Eye (tissue), 1 donor: ENCODE measurements at regions not wholly inside any gene's neighbourhood (a gene's known extent, or its start where the extent isn't known, plus 50 kb on each side); places are given as distances from the start of the nearest gene placed in this dataset.
"Not testable (repeated sequence)": the region's sequence is repeated elsewhere in the genome, so short reads cannot be mapped to it uniquely, and the experiment has no call there.

Source experiments
- DNase-seq: peaks from one replicate; pipeline ENCODE4 v3.0.0-alpha.2; 2015

DNA sequence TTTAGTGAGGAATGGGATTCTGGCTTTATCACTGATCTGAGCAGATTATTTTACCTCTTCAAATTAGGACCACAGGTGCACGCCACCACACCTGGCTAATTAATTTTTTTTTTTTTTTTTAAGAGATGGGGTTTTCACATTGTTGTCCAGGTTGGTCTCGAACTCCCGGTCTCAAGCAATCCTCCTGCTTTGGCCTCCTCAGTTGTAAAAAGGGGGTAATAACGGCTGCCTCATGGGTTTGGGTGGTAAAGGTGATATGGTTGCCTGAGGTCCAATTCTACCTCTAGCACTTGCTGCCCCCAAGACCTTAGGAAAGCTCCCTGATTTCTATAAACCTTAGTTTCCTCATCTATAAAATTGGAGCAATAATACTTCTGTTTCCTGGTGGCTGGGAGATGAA lies 130.7 kb upstream of the HS3ST2 start:
- no peak for DNase-seq

DNA sequence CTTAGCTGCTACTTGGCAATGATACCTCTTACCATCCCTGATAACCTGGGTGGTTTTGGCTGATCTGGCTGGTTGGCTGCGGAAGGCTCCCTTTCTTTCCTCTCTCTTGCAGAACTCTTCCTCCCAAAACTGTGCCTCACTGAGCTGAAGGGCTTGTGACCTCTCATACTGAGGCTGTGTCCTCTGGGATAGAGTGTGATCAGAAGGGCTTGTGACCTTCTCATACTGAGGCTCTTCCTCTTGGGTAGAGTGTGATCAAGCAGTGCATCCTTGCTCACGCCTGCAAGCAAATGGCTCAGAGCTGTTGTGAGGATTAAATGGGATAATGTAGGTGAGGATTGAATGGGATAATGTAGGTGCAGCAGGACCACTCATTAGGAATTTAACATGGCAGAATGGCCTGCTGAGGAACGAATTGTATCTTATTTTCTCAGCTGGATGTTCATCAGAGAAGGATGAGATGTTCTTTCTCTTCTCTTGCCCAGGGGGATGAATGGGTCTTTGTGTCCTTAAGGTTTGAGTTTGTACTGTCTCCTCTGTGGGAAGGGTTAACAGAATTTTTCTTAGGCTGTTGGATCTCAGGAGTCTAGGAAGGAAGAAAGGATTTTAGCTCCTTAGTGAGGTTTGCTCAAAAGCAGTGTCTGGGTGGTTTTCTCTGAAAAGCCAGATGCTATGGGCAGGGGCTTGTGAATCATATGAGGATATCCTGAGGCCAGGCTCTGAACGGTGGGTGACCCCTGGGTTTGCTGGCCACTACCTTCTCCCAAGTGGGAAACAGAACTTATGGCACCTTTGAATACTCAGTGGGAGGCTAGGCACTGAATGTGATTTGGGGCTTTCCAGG lies 130.0 kb upstream of the HS3ST2 start:
- peak; percentile 29 for DNase-seq

DNA sequence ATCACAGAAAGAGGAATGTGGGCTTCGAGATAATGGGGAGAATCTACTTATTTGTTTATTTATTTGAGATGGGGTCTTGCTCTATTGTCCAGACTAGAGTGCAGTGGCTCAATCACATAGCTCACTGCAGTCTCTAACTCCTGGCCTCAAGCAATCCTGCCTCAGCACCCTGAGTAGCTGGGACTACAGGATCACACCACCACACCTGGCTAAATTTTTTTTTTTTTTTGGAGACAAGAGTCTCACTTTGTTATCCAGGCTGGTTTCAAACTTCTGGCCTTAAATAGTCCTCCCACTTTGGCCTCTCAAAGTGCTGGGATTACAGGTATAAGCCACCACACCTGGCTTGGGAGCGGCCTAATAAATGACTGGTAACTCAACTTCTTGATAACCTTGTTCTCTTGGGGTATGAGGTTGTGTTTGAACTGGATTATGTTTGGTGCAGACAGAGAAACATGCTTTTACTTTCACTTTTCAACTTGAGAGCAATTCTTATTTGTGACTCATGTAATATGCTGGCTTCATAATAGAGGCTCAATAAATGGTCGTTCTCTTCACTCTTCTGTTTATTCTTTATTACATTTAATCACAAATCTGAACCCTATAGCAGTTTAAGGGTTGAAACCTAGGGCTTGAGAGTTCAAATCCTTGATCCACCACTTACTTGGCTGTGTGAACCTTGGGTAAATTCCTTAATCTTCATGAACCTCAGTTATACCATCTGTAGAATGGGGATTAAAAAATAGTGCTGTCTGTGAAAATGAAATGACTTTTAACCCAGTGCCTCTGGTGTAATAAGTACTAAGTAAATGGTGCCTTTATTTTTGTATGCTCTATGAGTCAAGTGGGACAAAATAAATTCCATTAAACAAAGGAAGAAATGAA lies 129.1 kb upstream of the HS3ST2 start:
- DNase-seq, result no peak

DNA sequence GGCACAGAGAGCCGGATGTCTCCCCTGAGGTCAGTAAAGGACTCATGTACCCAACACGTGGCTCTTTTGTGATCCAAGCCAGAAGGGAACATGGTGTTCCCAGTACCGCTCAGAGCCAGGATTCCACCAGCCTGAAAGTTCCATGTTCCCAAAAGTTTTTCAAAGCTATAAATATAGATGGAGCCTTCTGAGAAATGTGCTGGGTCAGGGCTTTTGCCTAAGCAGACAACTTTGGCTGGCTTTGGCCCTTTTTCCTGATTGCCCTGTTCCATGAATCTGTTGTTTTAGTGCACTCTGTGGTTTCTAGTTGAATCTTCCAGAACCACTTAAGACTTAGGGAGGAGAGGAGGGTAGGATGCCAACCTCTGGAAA lies 128.5 kb upstream of the HS3ST2 start:
- DNase-seq, result no peak

DNA sequence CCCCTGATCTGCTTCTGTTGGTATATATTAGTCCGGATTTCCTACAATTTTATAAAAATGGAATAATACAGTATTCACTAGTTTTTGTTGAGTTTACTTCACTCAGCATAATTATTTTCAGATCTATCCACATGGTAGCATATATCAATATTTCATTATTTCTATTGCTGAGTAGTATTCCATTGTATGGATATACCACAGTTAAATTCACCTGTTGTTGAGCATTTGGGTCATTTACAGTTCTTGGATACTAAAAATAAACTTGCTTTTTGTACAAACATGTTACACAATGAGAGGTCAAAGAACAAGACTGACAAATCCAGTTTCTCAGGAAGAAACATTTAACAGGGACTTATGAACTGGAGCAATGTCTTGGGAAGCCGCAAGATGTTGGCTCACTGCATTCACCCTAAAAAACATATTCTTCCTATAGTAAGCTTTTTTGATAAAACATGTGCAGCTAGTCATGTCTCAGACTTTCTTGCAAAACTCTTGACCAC lies 126.9 kb upstream of the HS3ST2 start:
- DNase-seq, result no peak

DNA sequence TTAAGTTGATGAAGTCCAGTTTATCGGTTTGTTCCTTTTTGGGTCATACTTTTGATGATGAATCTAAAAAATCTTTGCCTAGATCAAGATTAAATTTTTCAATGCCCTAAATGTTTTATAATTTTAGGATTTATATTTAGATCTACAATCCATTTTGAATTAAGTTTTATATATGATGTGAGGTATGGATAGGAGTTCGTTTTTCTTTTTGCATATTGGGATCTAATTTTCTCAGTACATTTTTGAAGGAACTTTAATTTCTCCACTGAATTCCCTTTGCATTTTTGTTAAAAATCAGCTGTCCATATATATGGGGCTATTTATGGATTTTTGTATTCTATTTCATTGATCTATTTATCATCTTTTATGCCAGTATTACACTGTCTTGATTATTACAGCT lies 125.5 kb upstream of the HS3ST2 start:
- no peak for DNase-seq

DNA sequence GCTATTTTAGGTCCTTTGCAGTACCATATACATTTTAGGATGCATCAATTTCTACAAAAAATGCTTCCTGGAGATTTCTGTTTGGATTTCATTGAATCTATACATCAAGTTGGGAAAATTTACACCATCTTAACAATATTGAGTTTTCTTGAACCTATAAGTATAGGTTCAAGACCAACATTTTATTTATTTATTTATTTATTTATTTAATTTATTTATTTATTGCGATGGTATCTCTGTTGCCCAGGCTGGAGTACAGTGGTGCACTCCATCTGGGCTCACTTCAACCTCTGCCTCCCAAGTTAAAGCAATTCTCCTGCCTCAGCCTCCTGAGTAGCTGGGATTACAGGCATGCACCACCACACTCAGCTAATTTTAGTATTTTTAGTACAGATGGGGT lies 125.0 kb upstream of the HS3ST2 start:
- DNase-seq, result no peak

DNA sequence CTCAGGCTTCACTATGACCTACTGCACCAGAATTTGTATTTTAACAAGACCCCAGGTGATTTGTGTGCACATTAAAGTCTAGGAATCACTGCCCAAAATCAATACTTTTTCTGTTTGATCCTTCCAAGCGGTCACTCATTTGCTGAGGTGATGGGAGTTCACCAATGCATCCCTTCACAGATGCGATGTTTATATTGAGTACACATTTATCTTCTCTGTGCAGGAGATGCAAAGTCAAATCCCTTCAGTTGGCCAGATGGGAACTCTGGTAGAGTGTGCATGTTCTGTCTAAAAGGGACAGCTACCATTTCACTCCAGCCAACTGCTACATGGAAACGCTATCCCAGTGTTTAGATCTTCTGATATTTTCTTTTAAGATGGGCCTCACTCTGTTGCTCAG lies 122.6 kb upstream of the HS3ST2 start:
- DNase-seq, result no peak

DNA sequence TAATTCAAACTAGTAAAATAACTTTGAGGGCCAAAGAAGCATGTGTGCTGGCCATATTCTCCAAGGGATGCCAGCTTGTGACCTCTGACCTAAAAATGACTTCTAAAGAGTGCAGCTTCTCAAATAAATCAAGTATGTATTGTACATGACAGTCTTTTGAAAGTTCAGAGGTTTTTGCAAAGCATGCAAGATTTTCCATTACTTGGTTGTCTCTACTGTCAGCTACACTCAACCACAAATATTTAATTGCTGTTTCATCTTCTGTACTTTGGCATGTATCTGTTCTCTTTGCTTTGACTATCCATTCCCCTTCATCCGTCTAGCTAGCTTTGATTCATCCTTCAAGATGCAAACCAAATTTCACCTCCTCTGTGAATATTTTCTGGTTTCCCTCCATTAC lies 121.9 kb upstream of the HS3ST2 start:
- no peak for DNase-seq

DNA sequence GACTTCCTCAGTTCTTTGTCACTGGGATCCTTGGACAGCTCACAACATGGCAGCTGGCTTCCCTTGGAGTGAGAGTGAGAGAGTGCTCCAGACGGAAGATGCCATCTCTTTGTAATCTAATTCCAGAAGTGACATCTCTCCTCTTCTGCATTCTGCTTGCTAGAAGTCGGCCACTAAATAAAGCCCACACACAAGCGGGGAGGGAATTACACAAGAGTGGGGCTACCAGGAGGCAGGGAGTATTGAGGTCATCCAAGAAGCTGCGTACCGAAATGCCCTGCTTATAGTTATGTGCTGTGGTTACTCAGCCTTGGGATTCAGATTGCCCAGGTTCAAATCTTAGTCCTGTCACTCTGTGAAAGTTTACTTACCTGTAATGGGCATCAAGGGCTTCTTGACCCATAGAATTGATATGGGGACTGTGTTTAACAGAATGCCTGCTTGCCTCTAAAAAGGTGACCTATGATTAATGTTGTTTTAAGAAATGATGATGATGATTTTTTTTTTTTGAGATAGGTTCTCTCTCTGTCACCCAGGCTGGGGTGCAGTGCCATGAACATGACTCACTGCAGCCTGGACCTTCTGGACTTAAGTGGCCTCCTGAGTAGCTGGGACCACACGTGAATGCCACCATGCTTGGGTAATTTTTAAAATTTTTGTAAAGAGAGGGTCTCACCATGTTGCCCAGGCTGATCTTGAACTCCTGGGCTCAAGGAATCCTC lies 120.9 kb upstream of the HS3ST2 start:
- DNase-seq, result no peak

DNA sequence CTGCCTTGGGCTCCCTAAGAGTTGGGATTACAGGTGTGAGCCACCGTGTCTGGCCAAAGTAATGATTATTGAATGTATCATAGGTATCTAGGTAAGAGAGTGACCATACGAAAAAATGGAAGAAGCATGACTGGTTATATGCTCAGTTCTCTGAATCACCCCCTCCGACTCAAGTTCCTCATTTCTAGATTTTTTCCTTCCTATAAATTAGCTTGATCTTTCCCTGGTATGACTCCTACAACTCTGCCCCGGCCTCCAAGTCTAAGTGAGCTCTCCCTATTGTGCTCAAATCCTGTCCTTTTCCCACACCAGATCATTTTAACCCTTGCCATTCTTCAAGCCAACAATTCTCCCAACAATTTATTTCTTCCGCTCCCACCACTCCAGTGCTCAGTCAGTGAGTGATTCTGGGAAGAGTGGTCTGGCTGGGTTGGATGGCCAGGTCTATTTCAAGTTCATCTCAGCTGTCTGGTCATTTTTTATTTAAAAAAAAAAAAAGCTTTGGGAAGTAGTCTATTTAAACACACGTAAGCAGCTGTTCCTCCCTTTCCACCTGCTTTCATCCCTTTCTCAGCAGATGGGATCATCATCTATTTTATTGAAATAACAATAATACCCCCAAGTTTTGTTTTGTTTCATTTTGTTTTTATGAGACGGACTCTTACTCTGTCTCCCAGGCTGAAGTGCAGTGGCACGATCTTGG lies 120.2 kb upstream of the HS3ST2 start:
- no peak for DNase-seq

DNA sequence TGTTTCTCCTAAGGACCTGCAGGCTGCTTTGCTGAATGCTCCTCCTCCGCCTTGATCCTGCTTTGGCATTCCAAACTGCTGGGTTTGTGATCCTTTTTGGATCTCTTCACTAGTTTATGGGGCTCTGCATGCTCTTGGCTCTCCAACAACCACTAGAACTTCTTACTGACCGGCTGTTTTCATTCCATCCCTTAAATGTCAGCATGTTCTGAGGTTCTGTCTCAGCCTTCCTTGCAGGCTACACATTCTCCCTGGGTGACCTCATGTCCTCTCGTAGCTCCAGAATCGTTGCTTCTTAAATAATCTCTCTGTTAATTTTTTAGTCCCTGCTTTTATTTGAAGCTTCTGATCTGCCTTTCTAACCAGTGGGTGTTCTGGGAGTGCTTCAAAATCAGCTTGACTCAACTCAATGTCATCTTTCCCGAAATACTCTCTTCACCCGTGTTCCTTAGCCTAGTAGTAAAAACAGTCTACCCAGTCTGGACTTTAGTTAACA lies 119.0 kb upstream of the HS3ST2 start:
- no peak for DNase-seq

DNA sequence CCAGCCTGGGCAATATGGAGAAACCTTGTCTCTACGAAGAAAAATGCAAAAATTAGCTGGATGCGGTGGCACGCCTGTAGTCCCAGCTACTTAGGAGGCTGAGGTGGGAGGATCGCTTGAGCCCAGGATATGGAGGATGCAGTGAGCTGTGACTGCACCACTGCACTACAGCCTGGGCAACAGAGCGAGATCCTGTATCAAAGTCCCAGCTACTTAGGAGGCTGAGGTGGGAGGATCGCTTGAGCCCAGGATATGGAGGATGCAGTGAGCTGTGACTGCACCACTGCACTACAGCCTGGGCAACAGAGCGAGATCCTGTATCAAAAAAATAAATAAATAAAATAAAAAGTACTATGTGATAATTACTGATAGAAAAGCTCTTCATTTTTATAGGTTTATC lies 118.2 kb upstream of the HS3ST2 start:
- DNase-seq, result not testable (repeated sequence)

DNA sequence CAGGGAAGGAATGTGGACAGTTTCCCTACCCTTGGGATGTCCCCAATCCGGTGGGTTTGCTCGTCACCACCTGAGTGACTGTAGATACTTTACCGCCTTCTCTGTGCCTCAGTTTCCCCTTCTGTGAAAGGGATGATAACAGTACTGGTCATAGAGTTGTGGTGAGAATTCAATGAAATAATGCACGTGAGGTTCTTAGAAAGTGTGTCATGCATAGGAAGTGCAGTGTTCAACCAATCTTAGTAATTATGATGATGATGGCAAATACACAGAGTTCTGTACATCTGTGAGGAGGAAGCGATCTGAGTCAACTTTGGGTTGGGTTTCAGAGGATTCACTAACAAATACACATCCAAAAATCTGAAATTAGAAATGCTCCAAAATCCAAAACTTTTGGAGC lies 114.6 kb upstream of the HS3ST2 start:
- no peak for DNase-seq

DNA sequence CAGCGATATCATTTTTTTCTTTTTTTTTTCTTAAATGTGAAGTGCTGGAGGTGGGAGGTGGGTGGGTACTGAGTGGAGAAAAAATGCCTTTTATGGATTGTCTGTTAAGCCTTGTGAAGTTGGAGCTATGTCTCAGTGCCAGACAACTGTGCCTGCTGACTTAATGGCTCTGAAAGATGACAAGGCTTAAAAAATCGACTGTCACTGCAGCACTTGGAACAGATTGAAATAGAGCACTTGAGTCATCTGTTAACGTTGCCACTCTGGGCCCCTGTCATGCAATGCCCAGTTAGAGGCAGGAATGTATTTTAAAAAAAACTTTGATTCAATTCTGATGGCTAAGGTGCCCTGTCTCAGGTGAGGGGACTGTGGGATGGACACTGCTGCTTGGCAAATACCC lies 108.2 kb upstream of the HS3ST2 start:
- DNase-seq, result no peak

DNA sequence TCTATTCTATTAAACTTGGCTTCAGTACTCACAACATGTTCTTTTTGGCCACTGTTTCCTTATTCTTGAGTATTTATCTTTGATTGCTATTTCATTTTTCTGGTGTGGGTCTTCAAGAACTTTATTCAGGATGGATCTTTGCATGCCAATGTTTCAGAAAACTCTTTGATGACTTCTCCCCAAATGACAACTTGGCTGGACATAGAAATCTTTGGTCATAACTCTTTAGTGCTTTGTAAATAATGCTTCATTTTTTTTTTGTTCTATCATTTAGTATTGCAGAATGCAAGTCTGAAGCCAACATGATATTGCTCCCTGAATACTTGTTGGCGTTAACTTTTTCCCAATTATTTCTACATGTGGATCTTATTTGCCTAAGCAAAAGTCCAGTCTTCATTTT lies 103.6 kb upstream of the HS3ST2 start:
- peak; percentile 47 for DNase-seq

DNA sequence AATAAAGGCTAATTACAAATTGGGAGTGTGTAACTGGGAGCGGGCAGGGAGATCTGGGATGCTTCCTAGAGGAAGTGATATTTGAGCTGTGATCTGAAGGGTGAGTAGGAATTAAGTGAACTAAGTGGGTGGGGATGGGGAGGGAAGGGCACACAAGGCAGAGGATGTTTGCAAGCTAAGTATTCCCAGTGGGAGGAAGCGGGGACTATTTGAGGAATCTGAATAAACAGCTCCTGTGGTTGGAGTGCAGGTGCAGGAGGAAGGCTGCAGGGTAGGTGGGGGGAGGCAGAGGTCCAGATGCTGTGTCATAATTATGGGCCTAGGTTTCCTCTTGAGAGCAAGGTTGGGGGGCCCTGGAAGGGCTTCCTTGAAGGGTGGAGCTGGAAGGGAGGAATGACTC lies 102.1 kb upstream of the HS3ST2 start:
- DNase-seq, result no peak

DNA sequence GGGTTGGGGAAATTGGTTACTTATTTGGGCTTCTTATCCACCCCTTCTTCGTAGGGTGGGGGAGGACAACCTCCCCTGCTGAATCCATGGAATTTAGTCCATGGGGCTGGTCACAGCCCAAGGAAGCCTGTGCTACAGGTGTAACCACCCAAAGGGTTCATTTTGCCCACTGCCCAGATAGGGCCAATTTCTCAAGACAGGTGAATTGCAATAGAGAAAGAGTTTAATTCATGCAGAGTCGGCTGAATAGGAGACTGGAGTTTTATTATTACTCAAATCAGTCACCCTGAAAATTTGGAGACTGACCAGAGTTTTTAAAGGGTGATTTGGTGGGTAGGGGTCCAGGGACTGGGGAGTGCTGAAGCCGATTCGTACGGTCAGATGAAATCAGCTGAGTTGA lies 101.5 kb upstream of the HS3ST2 start:
- DNase-seq, result no peak

DNA sequence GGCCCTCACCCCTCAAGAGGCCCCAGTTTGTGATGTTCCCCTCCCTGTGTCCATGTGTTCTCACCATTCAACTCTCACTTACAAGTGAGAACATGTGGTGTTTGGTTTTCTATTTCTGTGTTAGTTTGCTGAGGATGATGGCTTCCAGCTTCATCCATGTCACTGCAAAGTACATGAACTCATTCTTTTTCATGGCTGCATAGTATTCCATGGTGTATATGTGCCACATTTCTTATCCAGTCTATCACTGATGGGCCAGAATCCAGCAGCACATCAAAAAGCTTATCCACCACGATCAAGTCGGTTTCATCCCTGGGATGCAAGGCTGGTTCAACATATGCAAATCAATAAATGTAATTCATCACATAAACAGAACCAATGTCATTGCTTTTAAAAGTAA lies 95.4 kb upstream of the HS3ST2 start:
- not testable (repeated sequence) for DNase-seq

DNA sequence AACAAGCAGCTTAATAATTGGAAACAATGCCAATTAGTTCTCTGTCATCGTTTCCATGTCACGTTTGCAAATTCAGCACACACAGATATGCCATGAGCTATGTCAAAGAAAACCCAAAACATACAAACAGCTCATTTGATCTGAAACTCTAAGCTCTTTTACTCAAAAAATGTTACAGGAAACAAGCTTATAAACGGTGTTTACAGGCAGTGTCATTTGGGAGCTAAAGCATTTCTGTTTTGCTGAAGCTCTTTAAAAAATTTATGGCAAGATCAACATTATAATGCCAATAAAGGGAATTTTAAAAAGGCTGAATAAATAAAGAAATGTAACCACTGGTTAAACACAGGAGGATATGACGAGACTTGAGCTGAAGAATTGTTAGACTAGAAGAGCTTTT lies 94.0 kb upstream of the HS3ST2 start:
- DNase-seq, result no peak

DNA sequence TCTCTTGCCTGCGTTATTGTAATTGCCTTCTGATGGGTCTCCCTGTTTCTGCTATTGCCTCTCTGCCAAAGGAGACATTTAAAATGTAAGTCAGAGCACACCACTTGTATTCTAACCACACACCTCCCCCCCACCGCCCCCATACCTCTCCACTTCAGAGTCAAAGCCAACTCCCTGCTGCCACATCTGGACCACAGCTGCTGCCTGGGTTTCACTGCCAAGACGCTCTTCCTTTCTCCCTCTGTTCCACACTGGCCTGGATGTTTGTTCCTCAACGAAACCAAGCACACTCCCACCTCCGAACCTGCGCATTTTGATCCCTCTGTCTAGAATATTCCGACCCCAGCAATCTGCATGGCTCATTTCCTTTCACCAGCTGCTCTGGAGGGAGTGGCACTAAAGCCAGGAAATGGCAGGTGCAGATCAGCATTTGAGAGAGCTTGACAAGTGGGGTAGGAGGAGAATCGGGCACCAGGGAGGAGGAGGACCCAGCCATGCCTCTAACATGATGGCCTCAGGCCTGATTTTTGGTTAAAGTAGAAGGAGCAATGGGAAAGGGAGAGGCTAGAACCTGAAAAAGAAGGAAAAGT lies 92.4 kb upstream of the HS3ST2 start:
- DNase-seq, result peak; percentile 65
